Aorta (tissue), 5 donors: ENCODE measurements at regions not wholly inside any gene's neighbourhood (a gene's known extent, or its start where the extent isn't known, plus 50 kb on each side); places are given as distances from the start of the nearest gene placed in this dataset.
A peak's percentile ranks its signal among the peaks of the same experiment; 100 is the strongest.

Experiments used
- ATAC-seq: fragments of 200-7000 bp; cut with Tn5 transposase; one replicate; pipeline ENCODE4 v1.9.1; 2022; ENCODE audit warnings: moderate library complexity; ENCODE audit not compliant: low FRiP score
- DNase-seq, 2 donors: peaks; one replicate each; pipeline ENCODE4 v3.0.0-alpha.2; 2020
- H3K27ac ChIP-seq, 2 donors: one replicate each; pipeline ENCODE4 v1.5.1; 2013; ENCODE audit warnings: low read length in 2 of 2, mild to moderate bottlenecking in 2 of 2, moderate library complexity in 2 of 2, control low read depth in 1 of 2, inconsistent platforms in 1 of 2, low read depth in 1 of 2
- H3K27me3 ChIP-seq, 2 donors: one replicate each; pipeline ENCODE4 v1.6.1; 2013; ENCODE audit warnings: control low read depth in 1 of 2, low read length in 1 of 2, mild to moderate bottlenecking in 1 of 2, moderate library complexity in 1 of 2; ENCODE audit not compliant: insufficient read depth in 2 of 2, control insufficient read depth in 1 of 2
- H3K36me3 ChIP-seq, 2 donors: one replicate each; pipeline ENCODE4 v1.6.1; 2013; ENCODE audit warnings: control low read depth in 1 of 2, low read length in 1 of 2, mild to moderate bottlenecking in 1 of 2; ENCODE audit not compliant: insufficient read depth in 2 of 2, control insufficient read depth in 1 of 2
- H3K4me1 ChIP-seq, 2 donors: one replicate each; pipeline ENCODE4 v1.6.1; 2013; ENCODE audit warnings: low read length in 2 of 2, control low read depth in 1 of 2, mild to moderate bottlenecking in 1 of 2, moderate library complexity in 1 of 2; ENCODE audit not compliant: insufficient read depth in 2 of 2, control insufficient read depth in 1 of 2
- H3K4me3 ChIP-seq, 2 donors: one replicate each; pipeline ENCODE4 v1.5.1; 2013; ENCODE audit warnings: low read length in 2 of 2, control low read depth in 1 of 2, mild to moderate bottlenecking in 1 of 2
- H3K9me3 ChIP-seq: one replicate; pipeline ENCODE4 v1.6.1; 2013; ENCODE audit warnings: mild to moderate bottlenecking, low read length; ENCODE audit not compliant: control insufficient read depth
- WGBS, 2 donors: extraction: QIAGEN DNeasy Blood & Tissue Kit; methylation state at CpG; one replicate each; pipeline ENCODE4 v1.1.7; 2013; 5-methylcytosine and 5-hydroxymethylcytosine counted together
- intact Hi-C, 2 donors: fragments of 100-400 bp; cut with DNase I; formaldehyde crosslinking; loops; one replicate each; pipeline versions ENCODE4 v1.14.2 to v1.15.0; 2022
- donor health status: healthy with polysubstance abuse.
- donor health status: Bipolar disorder and iron deficiency.
- donor health status: DM: no; HTN: no; CAD: no.
- donor health status: DM: no; HTN: no; CAD: no.
- donor health status: DM: yes; HTN: yes; CAD: no.

DNA sequence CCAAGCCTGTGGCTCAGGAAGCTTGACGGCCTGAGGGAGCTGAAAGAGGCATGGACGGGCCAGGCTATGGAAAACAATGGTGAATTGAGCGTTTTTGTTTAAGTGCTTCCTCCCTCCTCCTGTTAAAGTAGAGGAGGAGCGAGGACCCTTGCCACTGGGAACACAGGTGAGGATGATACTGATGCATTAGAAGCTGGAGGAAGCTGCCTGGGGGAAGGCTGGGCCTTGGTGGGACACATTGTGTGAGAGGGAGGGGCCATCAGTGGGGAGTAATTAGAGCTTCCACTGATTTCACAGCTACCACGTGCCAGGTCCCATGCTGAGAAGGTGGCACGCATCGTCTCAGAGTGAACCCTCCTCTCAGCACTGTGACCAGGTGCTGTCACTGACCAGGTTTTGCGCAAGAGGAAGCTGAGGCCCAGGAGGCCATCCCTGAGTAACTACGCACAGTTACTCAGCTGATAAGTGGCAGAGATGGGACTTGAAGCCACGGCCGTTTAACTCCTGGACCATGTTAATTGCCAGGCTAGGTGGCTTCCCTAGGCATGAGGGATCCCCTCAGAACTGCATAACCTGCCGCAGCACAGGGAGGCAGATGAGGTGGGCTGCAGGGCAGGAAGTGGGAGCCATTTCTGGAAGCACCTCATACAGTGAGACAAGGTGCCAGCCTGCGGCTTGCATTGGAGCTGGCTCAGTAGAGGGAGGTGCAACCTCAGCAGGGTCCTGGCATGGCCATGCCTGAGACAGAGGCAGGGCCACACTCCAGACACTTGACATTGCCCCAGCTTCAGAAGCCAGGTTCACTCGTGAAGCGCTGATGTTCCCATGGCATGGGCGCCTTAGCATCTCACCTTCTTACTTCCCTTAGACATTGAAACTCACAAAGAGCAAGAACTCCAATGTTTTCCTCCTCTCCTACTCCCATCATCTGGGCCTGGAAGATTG is 195.3 kb upstream of the MVB12B start:
- Histone ChIP-seq H3K27ac (no peak overlapping the region), H3K4me3 (no peak overlapping the region), H3K36me3 (no peaks in the 10 kb centered on the region), H3K9me3 (peaks cover 2% of the 10 kb centered on the region), H3K27me3 (no peaks in the 10 kb centered on the region), H3K4me1 (no peaks in the 10 kb centered on the region)
- WGBS, 2 donors, result 74 to 77% methylated on average over 15 to 16 of the region's 16 CpGs
- intact Hi-C loops, result no loop called here
- no peak for DNase-seq
- ATAC-seq, result no peak

DNA sequence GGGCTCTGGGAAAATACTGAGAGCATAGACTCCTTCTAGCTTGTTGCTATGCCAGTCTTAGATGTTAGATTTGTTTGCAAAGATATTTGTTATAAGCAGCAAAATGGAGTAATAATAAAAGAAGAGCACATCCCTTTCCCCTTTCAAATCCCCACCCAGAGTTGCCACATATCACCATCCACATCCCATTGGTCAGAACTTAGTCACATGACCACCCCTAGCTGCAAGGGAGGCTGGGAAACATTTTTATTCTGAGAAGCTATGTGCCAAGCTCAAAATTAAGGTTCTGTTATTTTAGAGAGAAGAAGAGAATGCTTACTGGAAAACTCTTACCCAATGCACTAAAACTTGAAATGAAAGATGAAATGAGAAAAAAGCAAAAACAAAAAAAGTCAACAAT is 193.9 kb upstream of the MVB12B start:
- ATAC-seq (no peak), DNase-seq (no peak)
- H3K9me3 ChIP-seq, result peaks cover 2% of the 10 kb centered on the region
- no peak overlapping the region for H3K27ac ChIP-seq
- H3K36me3 ChIP-seq, result no peaks in the 10 kb centered on the region
- H3K27me3 ChIP-seq, result no peaks in the 10 kb centered on the region
- H3K4me3 ChIP-seq, result no peak overlapping the region
- no peaks in the 10 kb centered on the region for H3K4me1 ChIP-seq
- intact Hi-C loops, result no loop called here

DNA sequence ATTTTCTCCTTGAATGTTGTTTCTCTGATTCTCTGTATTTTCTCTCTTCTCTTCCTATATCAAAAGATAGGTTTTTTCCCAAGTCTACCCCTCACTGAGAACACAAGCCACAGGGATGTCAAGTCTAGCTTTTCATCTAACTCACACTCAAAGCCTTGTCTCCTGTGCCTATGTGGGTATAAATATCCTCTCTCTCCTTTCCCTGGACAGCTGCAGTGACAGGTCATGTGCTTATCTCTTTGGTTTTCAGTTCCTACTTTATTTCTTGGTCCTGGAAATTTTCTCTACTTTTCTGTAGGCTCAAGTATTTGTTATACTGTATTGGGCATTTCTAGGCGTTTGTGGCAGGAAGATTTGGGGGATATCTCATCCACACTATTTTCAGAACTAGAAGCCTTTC is 182.4 kb upstream of the MVB12B start:
- WGBS, 2 donors, result 21 to 26% methylated on average over 1 of the region's 1 CpG
- Histone ChIP-seq H3K27me3 (no peaks in the 10 kb centered on the region), H3K27ac (no peak overlapping the region), H3K36me3 (no peaks in the 10 kb centered on the region), H3K9me3 (peaks cover 6% of the 10 kb centered on the region), H3K4me1 (no peaks in the 10 kb centered on the region), H3K4me3 (no peak overlapping the region)
- no peak for ATAC-seq
- intact Hi-C loops, result no loop called here
- DNase-seq, result no peak

DNA sequence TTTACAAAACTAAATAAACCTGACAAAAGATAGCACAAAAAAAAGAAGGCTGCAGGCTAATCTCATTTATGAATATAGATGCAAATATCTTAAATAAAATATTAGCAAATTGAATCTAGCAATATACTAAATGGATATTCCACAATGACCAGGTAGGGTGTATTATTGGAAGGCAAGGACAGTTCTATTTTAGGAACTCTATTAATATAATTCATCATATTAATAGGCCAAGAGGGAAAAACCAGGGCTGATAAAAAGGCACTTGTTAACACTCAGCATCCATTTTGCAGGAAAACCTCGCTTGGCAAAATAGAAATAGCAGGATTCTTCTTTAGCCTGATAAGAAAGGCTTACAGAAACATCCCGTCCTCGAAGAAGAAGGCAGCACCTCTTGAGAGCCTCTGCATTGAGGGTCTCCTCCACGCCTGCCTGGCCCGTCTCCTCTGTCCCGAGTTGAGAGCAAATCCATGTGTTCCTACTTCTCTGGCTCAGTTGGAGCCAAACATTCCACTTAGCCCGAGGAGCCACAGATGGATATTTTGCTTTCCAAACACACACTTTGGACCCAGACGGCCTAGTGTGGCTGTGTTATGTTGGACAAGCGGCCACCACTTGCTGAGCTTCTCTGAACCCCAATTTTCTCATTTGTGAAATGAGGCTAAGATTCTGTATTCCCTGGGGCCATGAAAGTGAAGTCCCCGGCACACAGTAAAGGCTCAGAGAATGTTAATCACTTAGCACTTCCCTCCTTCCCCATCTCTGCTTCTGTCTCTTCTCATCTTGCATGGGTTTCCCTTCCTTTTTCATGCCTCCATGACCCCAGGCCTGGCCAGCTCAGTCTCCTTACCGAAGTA is 181.8 kb upstream of the MVB12B start:
- peaks cover 6% of the 10 kb centered on the region for H3K9me3 ChIP-seq
- ATAC-seq, result no peak
- no peaks in the 10 kb centered on the region for H3K36me3 ChIP-seq
- H3K27ac ChIP-seq, result no peak overlapping the region
- H3K4me3 ChIP-seq, result no peak overlapping the region
- intact Hi-C loops, result no loop called here
- 28 to 33% methylated on average over 11 of the region's 11 CpGs for WGBS, 2 donors
- DNase-seq, result no peak
- H3K4me1 ChIP-seq, result no peaks in the 10 kb centered on the region
- no peaks in the 10 kb centered on the region for H3K27me3 ChIP-seq

DNA sequence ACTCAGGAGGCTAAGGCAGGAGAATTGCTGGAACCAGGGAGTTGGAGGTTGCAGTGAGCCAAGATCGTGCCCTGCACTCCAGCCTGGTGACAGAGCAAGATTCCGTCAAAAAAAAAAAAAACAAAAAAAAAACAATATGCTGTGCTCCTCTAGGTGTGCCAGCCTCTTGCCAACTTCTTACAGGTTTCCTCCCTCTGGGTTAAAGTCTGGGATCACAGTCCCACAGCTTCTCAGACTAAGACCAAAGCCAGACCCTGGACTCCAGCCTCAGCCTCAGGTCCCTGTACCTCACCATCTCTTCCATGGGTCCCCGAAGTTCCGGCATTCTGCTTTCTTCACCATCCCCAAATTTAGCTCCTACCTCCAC is 180.8 kb upstream of the MVB12B start:
- H3K9me3 ChIP-seq, result peaks cover 6% of the 10 kb centered on the region
- WGBS, 2 donors, result 72 to 77% methylated on average over 4 of the region's 4 CpGs
- DNase-seq (no peak), ATAC-seq (no peak)
- no peaks in the 10 kb centered on the region for H3K27me3 ChIP-seq
- intact Hi-C loops, result no loop called here
- H3K27ac ChIP-seq, result no peak overlapping the region
- H3K36me3 ChIP-seq, result no peaks in the 10 kb centered on the region
- H3K4me1 ChIP-seq, result no peaks in the 10 kb centered on the region
- H3K4me3 ChIP-seq, result no peak overlapping the region

- peak in 1 of 2 donors; percentile 57 for DNase-seq
- Histone ChIP-seq H3K4me1 (no peaks in the 10 kb centered on the region), H3K4me3 (no peak overlapping the region), H3K36me3 (no peaks in the 10 kb centered on the region), H3K27me3 (no peaks in the 10 kb centered on the region), H3K9me3 (peaks cover 6% of the 10 kb centered on the region), H3K27ac (no peak overlapping the region)
- WGBS, 2 donors, result 23 to 24% methylated on average over 19 of the region's 19 CpGs
- intact Hi-C loops, result no loop called here
- no peak for ATAC-seq
Measured at GRCh38 chr9:126146254-126147145, 180.1 kb upstream of the MVB12B start.

DNA sequence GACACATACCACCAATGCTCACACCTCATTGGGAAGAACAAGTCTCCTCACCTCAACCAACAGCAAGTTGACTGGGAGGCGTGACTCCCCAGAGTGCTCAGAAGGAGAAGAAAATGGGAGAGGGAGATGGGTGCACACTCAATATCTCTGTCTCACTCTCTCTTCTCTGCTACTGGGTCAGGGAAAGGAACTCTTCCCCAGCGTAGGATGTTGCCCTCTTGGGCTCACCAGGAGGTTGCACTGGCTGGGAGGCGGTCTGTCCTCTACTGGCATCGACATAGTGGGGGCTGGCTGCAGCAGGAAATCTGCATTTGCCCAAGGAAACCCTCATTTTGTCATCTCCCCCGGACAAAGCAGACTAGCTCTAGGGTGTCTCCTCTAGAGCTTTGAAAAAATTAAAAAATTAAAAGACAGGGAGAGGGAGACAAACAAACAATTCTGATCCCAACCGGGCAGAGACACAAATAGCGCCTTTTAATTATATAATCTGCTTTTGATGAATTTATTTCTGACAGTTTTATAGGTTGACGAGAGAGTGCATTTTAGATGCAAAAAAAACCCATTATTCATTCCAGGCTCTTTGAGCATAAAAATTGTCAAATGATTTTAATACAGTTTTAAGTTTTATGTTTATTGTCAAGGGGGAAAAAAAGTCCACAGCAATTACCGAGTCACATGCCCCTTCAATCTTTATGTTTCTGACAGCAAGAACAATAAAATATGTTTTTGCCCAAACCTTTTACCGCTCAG is 179.3 kb upstream of the MVB12B start:
- Histone ChIP-seq H3K4me3 (no peak overlapping the region), H3K27me3 (no peaks in the 10 kb centered on the region), H3K4me1 (no peaks in the 10 kb centered on the region), H3K9me3 (peaks cover 6% of the 10 kb centered on the region), H3K36me3 (no peaks in the 10 kb centered on the region), H3K27ac (no peak overlapping the region)
- no peak for DNase-seq
- intact Hi-C loops, result no loop called here
- 46% methylated on average over 10 of the region's 10 CpGs for WGBS, 2 donors
- no peak for ATAC-seq
